Kasumi-1 (cell line): ENCODE measurements at regions not wholly inside any gene's neighbourhood (a gene's known extent, or its start where the extent isn't known, plus 50 kb on each side); places are given as distances from the start of the nearest gene placed in this dataset.

ENCODE experiments used
- DNase-seq, 2 experiments: peaks; one replicate each; lab custom pipeline; 2025; lab: John Stamatoyannopoulos, UW

GRCh38 chr18:76684265-76684664 is 138.1 kb upstream of the ZNF236 start:
- DNase-seq: no peak

DNA sequence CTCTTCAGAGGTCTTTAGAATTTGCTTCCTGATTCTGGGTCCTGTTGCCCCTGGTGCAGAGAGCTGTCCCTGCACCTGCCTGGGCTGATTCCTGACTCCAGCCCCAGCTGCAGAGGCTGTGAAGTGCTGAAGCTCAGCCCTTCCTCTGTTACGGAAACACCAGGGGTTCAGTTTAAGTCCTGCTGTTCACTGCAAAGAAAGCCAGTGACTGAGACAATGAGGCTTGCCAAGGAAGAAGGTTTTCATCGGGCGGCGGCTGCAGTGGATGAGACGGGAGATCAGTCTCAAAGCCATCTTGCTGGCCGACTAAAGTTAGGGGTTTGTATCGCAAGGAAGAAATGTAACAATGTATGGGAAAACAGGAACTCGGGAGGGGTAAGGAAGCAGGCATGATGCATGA is 142.4 kb upstream of the ZNF236 start:
- DNase-seq: peak in 1 of 2 experiments; percentile 4

DNA sequence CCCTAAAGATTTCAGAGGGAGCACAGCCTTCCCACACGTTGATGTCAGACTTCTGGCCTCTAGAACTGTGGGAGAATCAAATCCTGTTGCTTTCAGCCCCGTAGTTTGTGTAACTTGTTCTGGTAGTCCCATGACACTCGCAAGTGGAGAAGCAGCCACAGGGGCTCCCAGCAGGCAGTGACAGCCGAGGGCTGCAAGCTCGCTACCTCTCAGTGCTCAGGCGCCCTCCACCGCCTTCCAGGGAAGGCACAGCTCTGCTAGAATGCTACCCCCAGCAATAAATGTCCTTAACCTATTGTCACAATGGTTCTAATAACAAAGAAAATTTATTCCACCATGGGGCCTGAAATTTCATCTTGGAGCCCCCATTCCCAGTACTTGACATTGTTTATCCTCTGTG is 143.1 kb upstream of the ZNF236 start:
- DNase-seq: no peak

- DNase-seq: no peak
Observed at GRCh38 chr18:76678248-76678647, 144.1 kb upstream of the ZNF236 start.

GRCh38 chr18:76674596-76674995 is 147.8 kb upstream of the ZNF236 start:
- DNase-seq: no peak

DNA sequence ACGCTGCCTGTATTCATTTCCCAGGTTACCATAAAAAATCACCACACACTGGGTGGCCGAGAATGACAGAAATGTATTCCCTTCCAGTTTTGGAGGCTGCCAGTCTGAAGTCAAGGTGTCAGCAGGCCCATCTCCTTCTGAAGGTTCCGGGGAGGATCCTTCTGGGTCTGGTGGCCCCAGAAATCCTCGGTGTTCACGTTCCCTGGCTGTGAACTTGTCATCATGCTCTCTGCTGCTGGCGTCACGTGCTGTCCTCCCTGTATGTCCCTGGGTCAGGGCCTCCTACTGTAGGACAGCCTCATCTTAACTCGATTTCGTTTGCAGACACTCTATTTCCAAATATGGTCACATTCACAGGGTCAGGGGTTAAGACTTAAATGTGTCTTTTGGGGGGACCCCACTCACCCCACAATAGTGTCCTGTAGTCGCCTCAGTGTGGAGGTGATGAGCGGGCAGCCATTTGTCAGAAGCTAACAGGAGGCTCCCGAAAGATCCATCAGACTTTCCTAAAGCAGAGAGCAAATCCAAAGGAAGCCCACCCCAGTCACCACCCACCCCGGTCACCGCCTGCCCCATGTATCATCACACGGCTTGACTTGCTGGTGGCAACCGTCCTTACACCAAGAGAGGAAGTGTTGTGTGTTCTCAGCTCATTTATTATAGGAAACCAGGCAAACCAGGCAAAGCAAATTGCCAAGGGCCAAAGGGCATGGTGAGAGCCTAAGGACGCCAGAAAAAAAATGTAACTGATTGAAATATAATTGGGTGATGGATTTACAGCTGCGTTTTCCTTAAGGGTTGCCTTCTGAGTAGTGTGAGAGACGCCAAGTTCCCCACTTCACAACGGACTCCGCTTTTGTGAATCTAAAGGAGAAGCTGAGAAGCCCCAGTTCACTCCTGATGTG is 148.8 kb upstream of the ZNF236 start:
- no peak for DNase-seq

DNA sequence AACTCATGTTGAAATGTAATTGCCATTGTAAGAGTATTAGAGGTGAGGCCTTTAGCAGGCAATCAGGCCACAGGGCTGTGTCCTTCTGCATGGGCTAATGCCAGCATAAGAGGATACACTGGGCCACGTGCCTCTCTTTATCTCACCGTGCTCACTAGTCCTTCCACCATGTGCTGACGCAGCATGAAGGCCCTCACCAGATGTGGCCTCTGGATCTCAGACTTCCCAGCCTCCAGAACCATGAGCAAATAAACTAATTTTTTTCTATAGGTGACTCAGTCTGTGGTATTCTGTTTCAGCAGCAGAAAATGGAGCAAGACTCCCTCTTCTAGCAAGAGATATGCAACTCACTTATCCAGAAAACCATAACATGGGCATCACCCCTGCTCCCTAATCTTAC is 149.7 kb upstream of the ZNF236 start:
- DNase-seq: no peak

GRCh38 chr18:76670564-76671288 is 151.6 kb upstream of the ZNF236 start:
- DNase-seq: no peak

DNA sequence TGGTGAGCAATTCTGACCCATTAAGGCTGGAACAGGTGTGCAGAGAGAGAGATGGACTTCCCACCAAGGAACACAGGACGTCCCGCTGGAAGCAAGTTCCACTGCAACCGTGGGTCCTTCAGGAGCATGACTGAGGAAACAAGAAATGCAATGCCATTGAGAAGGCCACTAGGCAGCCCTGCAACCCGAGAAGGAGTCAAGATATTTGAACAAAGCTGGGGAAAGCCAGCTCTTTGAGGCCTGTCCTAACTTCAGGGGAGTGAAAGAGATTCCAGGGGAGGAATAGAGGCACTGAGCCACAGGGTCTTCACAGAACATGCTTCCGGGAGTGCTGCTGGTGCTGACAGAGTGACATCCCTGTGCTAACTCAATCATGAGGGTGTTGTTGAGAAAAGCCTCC is 153.8 kb upstream of the ZNF236 start:
- DNase-seq: no peak

- no peak for DNase-seq
Observed at GRCh38 chr18:76668119-76668518, 154.2 kb upstream of the ZNF236 start.

GRCh38 chr18:76667603-76668002 is 154.8 kb upstream of the ZNF236 start:
- no peak for DNase-seq

- no peak for DNase-seq
Observed at GRCh38 chr18:76662626-76663025, 159.7 kb upstream of the ZNF236 start.

DNA sequence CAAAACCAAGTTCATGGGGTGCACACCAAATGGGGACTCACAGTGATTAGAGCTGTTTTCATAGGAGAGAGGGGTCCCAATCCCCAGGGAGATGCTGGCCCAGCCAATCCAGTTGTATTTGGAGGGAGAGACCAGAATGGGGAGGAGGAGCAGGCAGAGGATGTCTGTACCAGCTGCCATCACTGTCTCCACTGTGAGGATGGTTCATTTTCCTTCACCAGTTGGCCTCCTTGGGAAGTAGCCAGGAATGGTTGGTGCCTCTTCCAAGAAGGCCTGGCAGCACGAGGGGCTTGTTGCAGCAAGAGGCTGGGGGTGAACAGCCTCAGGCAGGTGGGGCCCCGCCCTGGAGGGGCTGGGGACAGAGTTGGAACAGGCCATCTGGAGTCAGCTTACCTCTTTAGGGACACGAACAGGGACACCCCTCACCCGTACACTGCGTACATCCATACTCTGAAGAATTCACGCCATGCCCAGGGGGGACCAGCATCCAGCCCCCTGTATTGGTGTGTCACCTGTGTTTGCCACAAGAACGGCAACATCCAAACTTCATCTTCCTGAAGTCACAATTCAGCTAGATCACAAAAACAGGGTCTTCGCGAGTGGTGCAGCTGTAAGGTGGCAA is 161.7 kb upstream of the ZNF236 start:
- DNase-seq: no peak

DNA sequence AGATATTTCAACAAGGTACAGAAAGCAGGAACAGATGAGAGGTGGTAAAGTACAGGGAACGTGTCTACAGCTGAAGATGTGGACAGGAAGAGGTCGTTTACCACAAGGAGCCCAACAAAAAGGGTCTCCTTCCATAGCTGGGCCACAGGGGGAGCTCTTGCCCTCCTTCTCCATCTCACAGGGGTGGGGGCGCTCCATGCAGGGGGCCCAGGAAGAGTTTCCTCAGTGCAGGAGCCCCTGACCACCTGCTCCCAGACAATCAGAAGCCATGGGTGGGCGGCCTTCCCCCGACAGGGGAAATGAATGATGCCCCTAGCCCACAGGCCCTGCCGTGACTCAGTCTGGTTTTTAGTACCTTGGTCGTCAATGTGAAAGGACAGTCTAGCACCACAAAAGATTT is 163.6 kb upstream of the ZNF516 start:
- DNase-seq: peak; percentile 60 to 66

- DNase-seq: peak; percentile 48 to 50
Observed at GRCh38 chr18:76657911-76658470, 162.9 kb upstream of the ZNF516 start.

- DNase-seq: peak; percentile 7 to 25
Observed at GRCh38 chr18:76656925-76657827, 162.1 kb upstream of the ZNF516 start.

- DNase-seq: no peak
Observed at GRCh38 chr18:76654577-76654976, 159.5 kb upstream of the ZNF516 start.

- no peak for DNase-seq
Observed at GRCh38 chr18:76647322-76647721, 152.3 kb upstream of the ZNF516 start.

DNA sequence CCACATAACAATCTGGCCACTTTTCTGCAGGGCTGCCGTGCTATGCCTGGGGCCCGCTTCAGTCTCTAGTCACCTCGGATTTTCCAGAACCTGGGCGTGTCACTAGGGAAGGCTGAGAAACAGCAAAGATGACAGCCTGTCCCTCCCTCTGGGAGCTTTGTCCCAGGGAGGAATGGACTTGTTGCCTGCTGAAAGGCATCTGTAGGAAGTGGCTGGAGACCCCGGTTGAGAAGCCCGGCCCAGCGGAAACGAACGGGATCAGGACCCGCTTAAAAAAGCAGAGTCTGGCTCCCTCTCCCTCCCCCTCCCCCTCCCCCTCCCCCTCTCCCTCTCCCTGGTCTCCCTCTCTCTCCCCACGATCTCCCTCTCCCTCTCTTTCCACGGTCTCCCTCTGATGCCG is 149.5 kb upstream of the ZNF516 start:
- DNase-seq: no peak

DNA sequence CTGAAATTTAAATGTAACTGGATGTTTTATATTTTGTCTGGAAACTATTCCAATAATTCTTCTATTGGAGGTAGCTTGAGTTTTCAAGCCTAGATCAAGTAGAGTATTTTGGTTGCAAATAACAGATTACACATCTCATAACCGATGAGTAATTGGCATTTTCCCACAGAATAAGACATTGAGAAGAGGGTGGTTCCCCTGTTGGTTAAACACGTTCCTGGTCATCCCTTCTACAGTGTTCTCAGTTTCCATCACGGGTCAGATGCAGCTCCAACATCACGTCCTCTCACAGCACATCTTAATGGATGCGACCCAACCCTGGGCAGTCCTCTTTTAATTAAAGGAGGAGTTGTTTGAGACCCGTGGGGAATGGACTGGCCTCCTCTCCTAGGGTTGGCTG is 149.0 kb upstream of the ZNF516 start:
- no peak for DNase-seq

DNA sequence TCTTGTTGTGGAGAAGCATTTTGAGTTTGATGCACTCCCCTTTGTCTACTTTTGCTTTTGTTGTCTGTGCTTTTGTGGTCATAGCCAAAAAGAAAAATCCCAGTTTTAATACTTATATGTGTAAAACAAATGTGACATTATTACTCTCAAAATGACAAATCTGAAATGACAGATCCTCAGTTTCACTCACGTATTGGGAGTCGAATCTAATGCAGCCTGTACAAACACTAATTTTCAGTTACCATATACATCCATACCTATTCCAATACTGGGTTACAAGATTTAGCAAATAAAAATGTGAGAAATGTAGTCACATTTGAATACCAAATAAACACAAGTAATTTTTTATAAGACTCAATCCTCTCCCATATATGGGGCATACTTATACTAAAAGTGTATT is 148.2 kb upstream of the ZNF516 start:
- no peak for DNase-seq
